GM10266 (cell line): ENCODE measurements at regions not wholly inside any gene's neighbourhood (a gene's known extent, or its start where the extent isn't known, plus 50 kb on each side); places are given as distances from the start of the nearest gene placed in this dataset.
"Not testable (repeated sequence)": the region's sequence is repeated elsewhere in the genome, so short reads cannot be mapped to it uniquely, and the experiment has no call there.

Source experiments
- DNase-seq: peaks from one replicate; pipeline ENCODE4 v3.0.0; 2012; ENCODE audit errors: extremely low spot score
- TF ChIP-seq, protein P1 (sequence below): IDR thresholded peaks from 2 replicates; pipeline ENCODE4 v1.5.1; 2012; ENCODE audit warnings: mild to moderate bottlenecking, low read depth; ENCODE audit not compliant: control insufficient read depth, insufficient read depth; ENCODE audit errors: missing control alignments

DNA sequence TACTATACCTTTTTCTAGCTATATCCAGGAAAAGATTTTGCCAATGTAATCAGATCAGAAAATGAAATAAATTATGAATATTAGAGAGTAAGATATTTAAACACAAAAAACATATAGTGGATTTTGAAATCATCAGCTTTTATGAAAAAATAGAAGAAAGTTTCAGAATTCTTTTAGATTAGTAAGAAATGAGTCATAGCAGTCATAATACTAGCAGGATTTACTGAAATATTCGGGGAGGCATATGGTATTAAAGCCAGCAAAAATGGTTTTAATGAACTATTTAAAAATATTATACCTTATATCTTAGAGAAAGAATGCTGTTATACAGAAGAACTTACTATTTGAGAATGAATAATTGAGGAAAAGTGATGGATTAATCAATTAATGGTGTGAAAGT, 303.6 kb upstream of the NUDT12 start:
- no peak for DNase-seq
- TF ChIP-seq, protein P1, sequence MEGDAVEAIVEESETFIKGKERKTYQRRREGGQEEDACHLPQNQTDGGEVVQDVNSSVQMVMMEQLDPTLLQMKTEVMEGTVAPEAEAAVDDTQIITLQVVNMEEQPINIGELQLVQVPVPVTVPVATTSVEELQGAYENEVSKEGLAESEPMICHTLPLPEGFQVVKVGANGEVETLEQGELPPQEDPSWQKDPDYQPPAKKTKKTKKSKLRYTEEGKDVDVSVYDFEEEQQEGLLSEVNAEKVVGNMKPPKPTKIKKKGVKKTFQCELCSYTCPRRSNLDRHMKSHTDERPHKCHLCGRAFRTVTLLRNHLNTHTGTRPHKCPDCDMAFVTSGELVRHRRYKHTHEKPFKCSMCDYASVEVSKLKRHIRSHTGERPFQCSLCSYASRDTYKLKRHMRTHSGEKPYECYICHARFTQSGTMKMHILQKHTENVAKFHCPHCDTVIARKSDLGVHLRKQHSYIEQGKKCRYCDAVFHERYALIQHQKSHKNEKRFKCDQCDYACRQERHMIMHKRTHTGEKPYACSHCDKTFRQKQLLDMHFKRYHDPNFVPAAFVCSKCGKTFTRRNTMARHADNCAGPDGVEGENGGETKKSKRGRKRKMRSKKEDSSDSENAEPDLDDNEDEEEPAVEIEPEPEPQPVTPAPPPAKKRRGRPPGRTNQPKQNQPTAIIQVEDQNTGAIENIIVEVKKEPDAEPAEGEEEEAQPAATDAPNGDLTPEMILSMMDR: no peak

GRCh38 chr5:103862398-103862797, 299.8 kb upstream of the NUDT12 start:
- TF ChIP-seq, protein P1: no peak
- no peak for DNase-seq

DNA sequence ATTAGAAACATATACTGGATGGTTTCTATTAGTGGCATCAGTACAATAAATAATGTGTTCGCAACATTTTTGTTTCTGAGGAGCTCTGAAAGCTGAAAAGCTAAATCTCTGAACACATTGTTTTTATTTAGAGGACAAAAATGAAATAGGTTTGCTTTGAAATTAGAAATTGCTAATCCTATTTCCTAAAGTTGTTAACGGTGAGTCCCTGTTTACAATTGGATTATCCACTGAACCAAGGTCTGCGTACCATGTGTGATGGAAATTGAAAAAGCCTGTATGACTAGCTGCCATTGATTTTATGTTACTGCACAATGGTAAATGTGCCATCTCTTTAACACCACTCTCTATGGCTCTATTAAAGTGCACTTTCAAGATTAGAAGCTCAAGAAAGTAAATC, 297.7 kb upstream of the NUDT12 start:
- DNase-seq: no peak
- TF ChIP-seq, protein P1: no peak

- DNase-seq: not testable (repeated sequence)
Measured at GRCh38 chr5:103858367-103858766, 295.8 kb upstream of the NUDT12 start.

- TF ChIP-seq, protein P1: no peak
- DNase-seq: no peak
Measured at GRCh38 chr5:103851091-103851490, 288.5 kb upstream of the NUDT12 start.

DNA sequence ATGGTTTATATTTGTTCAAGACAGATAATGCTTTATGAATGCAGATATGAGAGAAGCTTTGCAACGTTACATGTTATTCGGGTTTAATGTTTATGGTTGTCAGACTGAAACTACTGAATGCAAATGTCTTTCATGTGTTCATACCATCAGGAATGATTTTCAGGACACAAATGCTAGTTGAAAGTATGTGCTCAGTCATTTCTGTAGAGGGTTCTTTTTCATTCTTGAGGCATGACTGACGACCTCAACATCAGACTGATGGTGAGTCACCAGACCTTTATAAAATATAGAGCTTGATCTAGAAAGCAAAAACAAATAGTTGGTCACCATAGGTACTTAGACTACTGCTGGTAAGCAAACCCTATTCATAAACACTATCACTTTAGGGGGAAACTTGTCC, 287.3 kb upstream of the NUDT12 start:
- TF ChIP-seq, protein P1: no peak
- no peak for DNase-seq

GRCh38 chr5:103847060-103847459, 284.5 kb upstream of the NUDT12 start:
- no peak for DNase-seq
- TF ChIP-seq, protein P1: no peak

DNA sequence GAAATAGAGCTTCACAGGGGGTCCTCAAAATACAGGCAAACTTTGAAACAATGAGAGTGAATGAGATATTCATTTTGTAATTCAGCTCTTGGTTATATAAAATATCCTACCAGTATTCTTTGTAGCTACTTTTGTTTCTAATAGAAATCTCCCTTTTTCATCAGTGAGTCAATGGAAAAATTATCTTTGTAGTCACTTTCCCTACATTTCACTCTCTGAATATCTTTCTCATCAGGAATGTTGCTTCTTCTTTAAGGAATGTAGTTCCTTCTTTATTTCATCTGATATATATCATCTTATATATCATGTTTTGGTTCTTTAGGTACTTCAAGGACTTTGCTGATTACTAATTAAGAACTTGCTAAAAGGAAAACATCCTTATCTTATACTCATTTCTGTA, 280.3 kb upstream of the NUDT12 start:
- TF ChIP-seq, protein P1: no peak
- no peak for DNase-seq
